Endothelial cell of umbilical vein (primary cell): ENCODE measurements at regions not wholly inside any gene's neighbourhood (a gene's known extent, or its start where the extent isn't known, plus 50 kb on each side); places are given as distances from the start of the nearest gene placed in this dataset.

Experiments used
- BruUV-seq: library from RNA; stranded (reverse); fragments of 400-500 nt; replicated peaks from 2 replicates; lab custom pipeline; 2021; lab: Mats Ljungman, UMichigan
- CTCF ChIA-PET: fragments of 300-600, 350-600 bp; sonication (Branson Sonifier 250); formaldehyde crosslinking; loops from one replicate; lab custom pipeline; 2021; ENCODE audit warnings: antibody characterized with exemption, inconsistent platforms; lab: Charles Lee
- POLR2A ChIA-PET: fragments of 300-600, 350-600 bp; sonication (Branson Sonifier 250); formaldehyde crosslinking; loops from one replicate; lab custom pipeline; 2021; ENCODE audit warnings: antibody characterized with exemption, inconsistent platforms; lab: Charles Lee
- DNase-seq: peaks from one replicate; pipeline ENCODE4 v3.0.0-alpha.2; 2011; ENCODE audit warnings: low read depth, low spot score
- FAIRE-seq: peaks from 2 replicates; lab custom pipeline; 2011; peaks lifted over from hg19 to GRCh38; lab: Jason Lieb, UNC
- H2AFZ ChIP-seq: 2 replicates; pipeline ENCODE4 v1.6.0; 2012; ENCODE audit warnings: low read depth, low read length, control low read depth, inconsistent platforms
- H3K27ac ChIP-seq: 2 replicates; pipeline ENCODE4 v1.5.1; 2011; ENCODE audit warnings: low read depth, mild to moderate bottlenecking, control low read depth, low read length, moderate library complexity; ENCODE audit not compliant: insufficient read depth
- H3K27me3 ChIP-seq, 2 experiments: 2 replicates each; pipeline versions ENCODE4 v1.6.0 to v1.6.1; 2011; ENCODE audit warnings: low read length in 2 of 2, mixed read lengths in 1 of 2; ENCODE audit not compliant: control insufficient read depth in 2 of 2, insufficient read depth in 2 of 2
- H3K36me3 ChIP-seq, 2 experiments: 2 replicates in 1 of 2; 3 replicates in 1 of 2; pipeline ENCODE4 v1.5.1; 2011; ENCODE audit warnings: low read length in 2 of 2, mild to moderate bottlenecking in 1 of 2, moderate library complexity in 1 of 2; ENCODE audit not compliant: control insufficient read depth in 2 of 2, insufficient read depth in 2 of 2; ENCODE audit errors: extremely low read depth in 1 of 2
- H3K4me1 ChIP-seq: 3 replicates; pipeline ENCODE4 v1.5.1; 2011; ENCODE audit warnings: mild to moderate bottlenecking, low read length; ENCODE audit not compliant: control insufficient read depth, insufficient read depth; ENCODE audit errors: extremely low read depth
- H3K4me2 ChIP-seq: 2 replicates; pipeline ENCODE4 v1.6.1; 2011; ENCODE audit warnings: low read length, control low read depth, mixed read lengths; ENCODE audit not compliant: insufficient read depth
- H3K4me3 ChIP-seq, 3 experiments: fragments of 200-600 bp in 1 of 3; sonication (generic), shearing (Covaris generic) in 1 of 3; replicated peaks in 1 of 3; 2 replicates each; pipeline ENCODE4 v1.5.1; 2011 to 2016; ENCODE audit warnings: control low read depth in 3 of 3, low read length in 3 of 3, mild to moderate bottlenecking in 2 of 3, inconsistent platforms in 1 of 3, low read depth in 1 of 3, moderate library complexity in 1 of 3; ENCODE audit not compliant: insufficient read depth in 1 of 3
- H3K79me2 ChIP-seq: 2 replicates; pipeline ENCODE4 v1.6.0; 2012; ENCODE audit warnings: low read length, inconsistent platforms; ENCODE audit not compliant: control insufficient read depth, insufficient read depth
- H3K9ac ChIP-seq: replicated peaks from 2 replicates; pipeline ENCODE3; 2011; ENCODE audit warnings: low read length, control low read depth; ENCODE audit not compliant: insufficient read depth; ENCODE audit errors: extremely low read depth
- H3K9me1 ChIP-seq: replicated peaks from 3 replicates; pipeline ENCODE4 v1.6.0; 2011; ENCODE audit warnings: mild to moderate bottlenecking, low read length; ENCODE audit not compliant: control insufficient read depth, insufficient read depth; ENCODE audit errors: extremely low read depth
- H3K9me3 ChIP-seq: replicated peaks from 2 replicates; pipeline ENCODE4 v1.5.1; 2012; ENCODE audit warnings: low read length, inconsistent platforms; ENCODE audit not compliant: control insufficient read depth, insufficient read depth
- H4K20me1 ChIP-seq: replicated peaks from 2 replicates; pipeline ENCODE3; 2011; ENCODE audit warnings: mild to moderate bottlenecking, low read length; ENCODE audit not compliant: control insufficient read depth, insufficient read depth; ENCODE audit errors: extremely low read depth
- CTCF ChIP-seq, 2 donors: IDR thresholded peaks; 1 replicate in 1 of 2; 2 replicates in 1 of 2; pipeline ENCODE4 v1.5.1; 2011; ENCODE audit warnings: low read length in 2 of 2, mild to moderate bottlenecking in 2 of 2, moderate library complexity in 2 of 2, control low read depth in 1 of 2, inconsistent platforms in 1 of 2, low read depth in 1 of 2; ENCODE audit not compliant: insufficient read depth in 1 of 2; ENCODE audit errors: extremely low read depth in 1 of 2
- EZH2 ChIP-seq: IDR thresholded peaks from 2 replicates; pipeline ENCODE4 v1.6.1; 2012; ENCODE audit warnings: borderline replicate concordance, low read depth, mild to moderate bottlenecking, moderate library complexity, low read length, inconsistent platforms; ENCODE audit not compliant: severe bottlenecking
- FOS ChIP-seq: IDR thresholded peaks from 2 replicates; pipeline ENCODE4 v1.6.1; 2011; ENCODE audit warnings: mild to moderate bottlenecking, low read length, moderate library complexity, borderline replicate concordance; ENCODE audit not compliant: insufficient read depth
- GATA2 ChIP-seq: IDR thresholded peaks from 2 replicates; pipeline ENCODE4 v1.7.0; 2011; ENCODE audit warnings: low read depth, mild to moderate bottlenecking, moderate library complexity, mixed read lengths, low read length; ENCODE audit not compliant: insufficient read length, insufficient read depth
- JUN ChIP-seq: IDR thresholded peaks from 2 replicates; pipeline ENCODE4 v1.6.1; 2011; ENCODE audit warnings: borderline replicate concordance, low read depth; ENCODE audit not compliant: insufficient read length, insufficient read depth
- MAX ChIP-seq: IDR thresholded peaks from 2 replicates; pipeline ENCODE4 v1.6.1; 2011; ENCODE audit not compliant: insufficient read depth, insufficient read length
- MYC ChIP-seq: IDR thresholded peaks from one replicate; pipeline ENCODE4 v1.6.1; 2011; ENCODE audit warnings: mild to moderate bottlenecking, low read depth, low read length
- POLR2A ChIP-seq: IDR thresholded peaks from 2 replicates; pipeline ENCODE4 v1.6.1; 2012; ENCODE audit warnings: low read depth, mild to moderate bottlenecking, control low read depth, low read length
- POLR2AphosphoS5 ChIP-seq: IDR thresholded peaks from 2 replicates; pipeline ENCODE4 v1.6.1; 2012; ENCODE audit warnings: low read depth, mild to moderate bottlenecking, control low read depth, low read length, moderate library complexity; ENCODE audit not compliant: insufficient read depth
- dilution Hi-C: fragments of 300-500 bp; cut with MboI; formaldehyde crosslinking; loops from one replicate; pipeline ENCODE4 v1.15.0; 2019; ENCODE audit warnings: low sequenced_read_pairs; ENCODE audit not compliant: extremely low pct_ligation_motif_present
- intact Hi-C: fragments of 100-400 bp; cut with micrococcal nuclease; formaldehyde crosslinking; loops from one replicate; pipeline ENCODE4 v1.10.0; 2022

GRCh38 chr16:73883126-73883525, 413.5 kb upstream of the PSMD7 start:
- no peak overlapping the region for H3K9ac ChIP-seq
- POLR2A ChIA-PET, result no interaction called here
- no TSS peak for BruUV-seq
- H3K9me3 ChIP-seq, result no peaks in the 10 kb centered on the region
- H3K4me1 ChIP-seq, result no peaks in the 10 kb centered on the region
- H3K4me3 ChIP-seq, result no peak overlapping the region
- dilution Hi-C loops, result no loop called here
- H3K79me2 ChIP-seq, result no peaks in the 10 kb centered on the region
- H3K9me1 ChIP-seq, result no peaks in the 10 kb centered on the region
- FAIRE-seq (no peak), DNase-seq (no peak)
- H4K20me1 ChIP-seq, result no peaks in the 10 kb centered on the region
- H3K27ac ChIP-seq, result no peak overlapping the region
- H3K4me2 ChIP-seq, result no peak overlapping the region
- H3K27me3 ChIP-seq, result no peaks in the 10 kb centered on the region
- CTCF ChIA-PET, result interaction anchor here (1.7 to 2.6 kb wide), 2 partner anchors 1050 to 1758 kb away, joined by 4 to 6 read pairs; no protein-coding TSS in a partner anchor
- TF ChIP-seq MAX, result no peak
- TF ChIP-seq FOS, result no peak
- no peak for TF ChIP-seq GATA2
- no peak for TF ChIP-seq POLR2A
- no peak for TF ChIP-seq MYC
- no peak for TF ChIP-seq EZH2
- TF ChIP-seq POLR2AphosphoS5, result no peak
- TF ChIP-seq CTCF (IDR thresholded peaks at IDR 0.05; ENCODE audit: extremely low read depth in 1 of 2, insufficient read depth in 1 of 2, low read depth in 1 of 2, low read length in 2 of 2), result no peak
- TF ChIP-seq JUN, result no peak
- no peak overlapping the region for H2AFZ ChIP-seq
- no peaks in the 10 kb centered on the region for H3K36me3 ChIP-seq
- intact Hi-C loops, result no loop called here
